Keratinocyte (primary cell): ENCODE measurements at regions not wholly inside any gene's neighbourhood (a gene's known extent, or its start where the extent isn't known, plus 50 kb on each side); places are given as distances from the start of the nearest gene placed in this dataset.
A peak's percentile ranks its signal among the peaks of the same experiment; 100 is the strongest.

Experiments
- DNase-seq: peaks from one replicate; pipeline ENCODE4 v3.0.0-alpha.2; 2011; ENCODE audit warnings: low read depth, missing footprints, low spot score
- FAIRE-seq: peaks from 2 replicates; lab custom pipeline; 2011; peaks lifted over from hg19 to GRCh38; lab: Jason Lieb, UNC
- H2AFZ ChIP-seq: 2 replicates; pipeline ENCODE4 v1.6.0; 2012; ENCODE audit warnings: low read length, control low read depth, inconsistent platforms; ENCODE audit not compliant: control insufficient read depth
- H3K27ac ChIP-seq: 2 replicates; pipeline ENCODE4 v1.5.1; 2011; ENCODE audit warnings: low read length; ENCODE audit not compliant: control insufficient read depth, insufficient read depth
- H3K27me3 ChIP-seq: 3 replicates; pipeline ENCODE4 v1.6.0; 2011; ENCODE audit warnings: low read length; ENCODE audit not compliant: control insufficient read depth, insufficient read depth; ENCODE audit errors: extremely low read depth
- H3K36me3 ChIP-seq, 2 experiments: 2 replicates in 1 of 2; 3 replicates in 1 of 2; pipeline ENCODE4 v1.5.1; 2011; ENCODE audit warnings: low read length in 2 of 2, mild to moderate bottlenecking in 1 of 2; ENCODE audit not compliant: control insufficient read depth in 2 of 2, insufficient read depth in 2 of 2; ENCODE audit errors: extremely low read depth in 1 of 2
- H3K4me1 ChIP-seq: 3 replicates; pipeline ENCODE4 v1.5.1; 2011; ENCODE audit warnings: low read length; ENCODE audit not compliant: control insufficient read depth, insufficient read depth; ENCODE audit errors: extremely low read depth
- H3K4me2 ChIP-seq: 3 replicates; pipeline ENCODE4 v1.6.0; 2011; ENCODE audit warnings: low read depth, low read length; ENCODE audit not compliant: control insufficient read depth, insufficient read depth; ENCODE audit errors: extremely low read depth
- H3K4me3 ChIP-seq, 3 experiments: fragments of 200-600 bp in 1 of 3; sonication (generic) in 1 of 3; 2 replicates in 2 of 3; 3 replicates in 1 of 3; pipeline ENCODE4 v1.5.1; 2011 to 2016; ENCODE audit warnings: low read length in 3 of 3, mild to moderate bottlenecking in 3 of 3, control low read depth in 2 of 3, inconsistent platforms in 1 of 3, low read depth in 1 of 3, mixed read lengths in 1 of 3, mixed run types in 1 of 3, moderate library complexity in 1 of 3; ENCODE audit not compliant: control insufficient read depth in 2 of 3, insufficient read depth in 2 of 3; ENCODE audit errors: extremely low read depth in 1 of 3
- H3K79me2 ChIP-seq: 2 replicates; pipeline ENCODE4 v1.6.0; 2012; ENCODE audit warnings: low read length; ENCODE audit not compliant: control insufficient read depth, insufficient read depth
- H3K9ac ChIP-seq: 3 replicates; pipeline ENCODE4 v1.6.0; 2011; ENCODE audit warnings: low read length; ENCODE audit not compliant: control insufficient read depth, insufficient read depth; ENCODE audit errors: extremely low read depth
- H3K9me1 ChIP-seq: 3 replicates; pipeline ENCODE4 v1.6.0; 2011; ENCODE audit warnings: low read length; ENCODE audit not compliant: control insufficient read depth, insufficient read depth; ENCODE audit errors: extremely low read depth
- H3K9me3 ChIP-seq: 2 replicates; pipeline ENCODE4 v1.5.1; 2012; ENCODE audit warnings: low read depth, low read length; ENCODE audit not compliant: control insufficient read depth
- H4K20me1 ChIP-seq: 3 replicates; pipeline ENCODE4 v1.6.0; 2011; ENCODE audit warnings: low read length; ENCODE audit not compliant: control insufficient read depth, insufficient read depth; ENCODE audit errors: extremely low read depth
- CTCF ChIP-seq, 3 experiments: IDR thresholded peaks in 1 of 3; conservative IDR thresholded peaks in 1 of 3; optimal IDR thresholded peaks in 1 of 3; 2 replicates in 2 of 3; 3 replicates in 1 of 3; pipeline versions ENCODE3 to v1.5.1; 2011; ENCODE audit warnings: low read length in 3 of 3, mild to moderate bottlenecking in 3 of 3, moderate library complexity in 2 of 3, control low read depth in 1 of 3, inconsistent platforms in 1 of 3; ENCODE audit not compliant: insufficient read depth in 2 of 3; ENCODE audit errors: extremely low read depth in 1 of 3
- EZH2 ChIP-seq: IDR thresholded peaks from one replicate; pipeline ENCODE4 v1.6.1; 2012; ENCODE audit warnings: inconsistent platforms, mild to moderate bottlenecking, low read length, moderate library complexity
- dilution Hi-C: fragments of 300-500 bp; cut with MboI; formaldehyde crosslinking; loops from one replicate; pipeline ENCODE4 v1.7.0; 2020; ENCODE audit warnings: low sequenced_read_pairs; ENCODE audit not compliant: extremely low pct_ligation_motif_present

GRCh38 chr18:60861575-60861974 is 471.7 kb upstream of the CDH20 start:
- no peaks in the 10 kb centered on the region for H3K4me1 ChIP-seq
- FAIRE-seq (no peak), DNase-seq (no peak)
- H3K27ac ChIP-seq, result no peak overlapping the region
- no peaks in the 10 kb centered on the region for H3K9me3 ChIP-seq
- no peaks in the 10 kb centered on the region for H3K36me3 ChIP-seq
- H3K9ac ChIP-seq, result no peak overlapping the region
- no peaks in the 10 kb centered on the region for H3K9me1 ChIP-seq
- H3K4me2 ChIP-seq, result no peak overlapping the region
- H3K79me2 ChIP-seq, result no peaks in the 10 kb centered on the region
- no peaks in the 10 kb centered on the region for H4K20me1 ChIP-seq
- TF ChIP-seq CTCF (optimal IDR thresholded peaks at IDR 0.05 in 1 of 3, IDR thresholded peaks at IDR 0.05 in 1 of 3, conservative IDR thresholded peaks at IDR 0.05 in 1 of 3; ENCODE audit: extremely low read depth in 1 of 3, insufficient read depth in 2 of 3, low read length in 3 of 3) (no peak), EZH2 (no peak)
- dilution Hi-C loops, result no loop called here
- H3K27me3 ChIP-seq, result no peaks in the 10 kb centered on the region
- H2AFZ ChIP-seq, result no peak overlapping the region
- no peak overlapping the region for H3K4me3 ChIP-seq

GRCh38 chr18:60862988-60863387 is 470.2 kb upstream of the CDH20 start:
- dilution Hi-C loops, result no loop called here
- H3K36me3 ChIP-seq, result no peaks in the 10 kb centered on the region
- H2AFZ ChIP-seq, result no peak overlapping the region
- no peaks in the 10 kb centered on the region for H4K20me1 ChIP-seq
- FAIRE-seq (peak; percentile 44), DNase-seq (no peak)
- H3K4me3 ChIP-seq, result no peak overlapping the region
- no peaks in the 10 kb centered on the region for H3K9me3 ChIP-seq
- no peak overlapping the region for H3K27ac ChIP-seq
- no peaks in the 10 kb centered on the region for H3K4me1 ChIP-seq
- no peaks in the 10 kb centered on the region for H3K9me1 ChIP-seq
- H3K9ac ChIP-seq, result no peak overlapping the region
- no peak overlapping the region for H3K4me2 ChIP-seq
- H3K79me2 ChIP-seq, result no peaks in the 10 kb centered on the region
- TF ChIP-seq CTCF (optimal IDR thresholded peaks at IDR 0.05 in 1 of 3, IDR thresholded peaks at IDR 0.05 in 1 of 3, conservative IDR thresholded peaks at IDR 0.05 in 1 of 3; ENCODE audit: extremely low read depth in 1 of 3, insufficient read depth in 2 of 3, low read length in 3 of 3) (no peak), EZH2 (no peak)
- H3K27me3 ChIP-seq, result no peaks in the 10 kb centered on the region
